CD4-positive, alpha-beta T cell treated with Interleukin-17A for 1 hour (primary cell): ENCODE measurements at regions not wholly inside any gene's neighbourhood (a gene's known extent, or its start where the extent isn't known, plus 50 kb on each side); places are given as distances from the start of the nearest gene placed in this dataset.

Experiments used
- DNase-seq: peaks from one replicate; pipeline ENCODE4 v3.0.0-alpha.2; 2020

DNA sequence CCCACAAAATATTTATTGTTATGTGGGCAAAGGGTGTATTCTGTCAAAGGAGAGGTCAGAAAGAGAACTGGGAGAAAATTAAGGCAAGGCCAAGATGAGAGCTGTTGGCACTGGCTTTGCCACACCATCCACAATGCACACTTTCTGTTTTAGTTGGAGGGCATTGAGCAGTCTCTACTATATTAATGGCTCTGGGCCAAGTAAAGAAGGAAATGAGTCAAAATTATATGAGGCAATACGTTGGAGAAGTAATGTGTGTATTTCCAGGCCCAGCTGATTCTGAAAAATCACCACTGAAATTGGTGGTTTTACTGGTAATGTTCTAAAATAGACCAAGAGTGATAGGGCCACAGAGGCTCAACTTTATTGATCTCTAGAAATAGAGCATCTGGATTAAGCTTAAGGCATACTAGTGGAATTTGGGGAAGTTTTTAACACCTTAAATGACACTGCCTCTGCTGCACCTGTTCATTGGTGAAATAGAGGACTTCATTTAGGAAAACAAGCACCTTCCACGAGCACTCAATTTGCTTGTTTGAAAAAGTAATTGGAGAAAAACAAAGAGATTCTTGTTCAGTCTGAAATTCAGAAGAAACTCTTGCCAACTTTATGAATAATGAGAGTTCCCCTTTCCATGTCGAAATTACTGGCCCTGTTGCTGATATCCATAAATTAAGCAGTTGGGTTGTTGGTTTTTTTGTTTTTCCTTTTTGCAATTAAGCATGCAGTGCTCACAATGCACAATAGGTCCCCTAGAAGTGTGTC is 424.9 kb downstream of the ADGRL2 start:
- no peak for DNase-seq

DNA sequence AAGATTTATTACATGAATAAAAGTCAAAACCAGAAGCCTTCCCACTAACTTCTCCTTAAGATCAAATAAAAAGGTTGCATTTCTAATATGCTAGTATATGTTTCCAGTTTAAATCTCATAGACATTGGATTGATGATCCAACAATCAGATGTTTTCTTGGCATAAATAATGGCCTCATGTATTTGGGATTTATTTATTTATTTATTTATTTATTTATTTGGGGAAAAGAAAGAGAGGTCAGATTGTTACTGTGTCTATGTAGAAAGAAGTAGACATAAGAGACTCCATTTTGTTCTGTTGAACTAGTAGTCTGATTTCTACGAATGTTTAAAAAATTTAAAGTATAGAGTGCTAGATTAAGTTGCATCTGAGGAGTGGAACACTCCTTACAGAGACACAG is 422.4 kb downstream of the ADGRL2 start:
- no peak for DNase-seq

DNA sequence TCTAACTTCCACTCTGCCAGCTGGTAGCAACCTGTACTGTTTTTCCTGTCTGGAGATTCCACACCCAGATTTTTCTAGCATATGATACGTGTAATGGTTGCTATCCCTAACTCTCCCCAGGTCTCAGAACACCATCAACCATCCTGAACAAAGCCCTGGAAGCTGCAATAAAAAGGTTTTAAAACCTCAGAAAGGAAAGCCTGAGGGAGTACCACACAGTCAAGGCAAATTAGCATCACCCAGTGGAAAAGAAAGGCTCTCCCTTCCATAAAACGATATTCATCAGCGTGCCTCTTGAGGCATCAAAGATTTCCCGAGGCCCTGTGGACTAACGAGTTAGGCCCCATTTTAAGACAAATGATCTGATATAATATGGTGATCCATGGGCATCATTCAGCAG is 421.0 kb downstream of the ADGRL2 start:
- no peak for DNase-seq

DNA sequence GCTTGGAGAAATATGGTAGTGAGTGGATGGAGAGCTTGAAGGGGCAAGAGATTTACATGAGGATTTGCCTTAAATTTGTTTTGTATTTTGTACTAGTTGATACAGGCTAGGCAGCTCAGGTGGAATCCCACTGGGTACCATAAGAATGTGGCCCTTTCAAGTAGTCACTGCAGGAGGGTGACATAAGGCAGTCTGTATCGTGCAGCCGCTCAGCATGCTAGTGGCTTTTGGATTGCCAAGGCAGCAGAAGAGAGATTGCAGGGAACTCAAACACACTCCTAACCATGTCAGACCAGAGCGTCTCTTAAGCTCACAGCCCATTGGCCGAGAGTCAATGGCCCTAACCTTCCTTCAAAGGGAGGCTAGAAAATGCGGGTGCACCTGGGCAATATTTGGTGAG is 420.0 kb downstream of the ADGRL2 start:
- DNase-seq = no peak

DNA sequence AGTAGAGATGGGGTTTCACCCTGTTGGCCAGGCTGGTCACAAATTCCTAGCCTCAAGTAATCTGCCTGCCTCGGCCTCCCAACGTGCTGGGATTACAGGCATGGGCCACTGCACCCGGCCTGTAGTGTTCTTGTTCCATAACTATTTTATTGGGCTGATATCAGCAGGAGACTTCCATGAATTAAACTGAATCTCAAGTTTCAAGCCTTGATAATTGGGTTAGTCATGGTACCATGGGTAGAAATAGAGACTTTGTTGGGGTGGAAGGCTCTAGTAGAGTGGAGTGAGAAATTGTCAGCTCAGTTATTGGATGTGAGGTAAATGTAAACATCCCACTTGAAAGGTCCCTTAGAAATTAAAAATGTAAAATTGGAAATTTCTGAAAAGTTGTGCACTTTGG is 419.1 kb downstream of the ADGRL2 start:
- no peak for DNase-seq

DNA sequence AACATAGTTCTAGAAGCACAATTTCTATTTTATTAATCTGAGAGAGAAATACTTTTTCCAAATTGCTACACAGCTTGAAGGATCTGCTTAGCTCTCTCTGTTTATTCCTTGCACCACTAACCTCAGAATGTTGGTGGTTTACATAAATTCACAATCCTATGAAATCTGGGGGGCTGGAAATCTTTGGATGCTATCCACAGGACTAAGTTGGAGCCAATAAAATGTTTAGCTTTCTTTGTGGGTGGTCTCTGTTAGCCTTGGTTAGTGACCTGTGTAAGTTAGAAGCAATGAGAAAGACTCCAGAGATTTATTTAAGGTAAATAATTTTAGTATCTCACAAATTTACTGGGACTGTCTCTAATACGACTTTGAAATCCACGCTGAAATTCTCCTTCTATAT is 418.1 kb downstream of the ADGRL2 start:
- no peak for DNase-seq

DNA sequence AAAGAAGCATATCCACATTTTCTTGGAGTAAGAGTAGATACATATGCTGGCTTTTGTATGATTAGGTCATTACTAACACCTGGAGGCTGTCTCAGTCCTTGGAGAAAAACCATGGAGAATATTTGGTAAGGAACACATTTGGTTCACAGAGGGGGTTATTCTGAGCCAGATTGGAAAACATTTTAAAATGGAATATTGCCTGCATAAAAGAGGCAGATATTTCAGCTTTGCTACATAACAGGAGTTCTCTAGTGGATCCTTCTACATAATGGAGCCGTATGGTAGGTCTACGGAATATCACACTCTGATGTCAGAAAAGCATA is 415.1 kb downstream of the ADGRL2 start:
- no peak for DNase-seq

DNA sequence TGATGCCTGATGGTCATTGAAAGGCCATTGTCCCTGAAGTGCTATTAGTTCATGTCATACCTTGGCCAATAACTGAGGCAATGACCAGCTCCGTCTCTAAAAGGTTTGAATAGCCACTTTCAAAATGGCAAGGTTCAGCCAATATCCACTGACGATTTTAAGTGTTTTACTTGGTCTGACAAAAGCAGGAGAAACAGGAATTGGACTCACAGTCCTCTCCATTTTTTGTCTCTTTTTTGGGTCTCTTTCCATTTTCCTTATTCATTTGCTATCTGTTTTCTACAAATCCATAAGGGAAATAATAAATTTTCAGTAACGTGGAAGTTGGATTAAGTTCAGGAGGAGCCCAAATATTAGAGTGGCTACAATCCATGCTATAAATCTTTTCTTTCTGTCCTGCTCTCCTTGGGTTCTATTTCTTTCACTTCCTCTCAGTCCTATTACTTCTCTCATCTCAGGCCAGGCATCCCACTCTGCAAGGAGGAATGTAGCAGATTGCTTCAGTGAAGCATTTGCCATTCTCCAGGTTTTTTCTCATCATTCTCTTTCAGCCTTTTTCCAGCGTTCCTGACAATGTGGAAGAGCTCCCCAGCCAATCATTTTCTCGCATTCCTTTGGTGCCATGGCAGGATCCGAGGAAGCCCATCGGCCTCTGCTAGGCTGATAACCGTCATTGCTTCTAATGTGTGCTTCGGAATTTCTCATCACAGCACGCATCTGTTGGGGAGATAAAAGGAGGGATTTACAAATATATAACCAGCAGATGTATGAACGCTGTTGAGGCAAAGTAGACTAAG is 414.5 kb downstream of the ADGRL2 start:
- no peak for DNase-seq

DNA sequence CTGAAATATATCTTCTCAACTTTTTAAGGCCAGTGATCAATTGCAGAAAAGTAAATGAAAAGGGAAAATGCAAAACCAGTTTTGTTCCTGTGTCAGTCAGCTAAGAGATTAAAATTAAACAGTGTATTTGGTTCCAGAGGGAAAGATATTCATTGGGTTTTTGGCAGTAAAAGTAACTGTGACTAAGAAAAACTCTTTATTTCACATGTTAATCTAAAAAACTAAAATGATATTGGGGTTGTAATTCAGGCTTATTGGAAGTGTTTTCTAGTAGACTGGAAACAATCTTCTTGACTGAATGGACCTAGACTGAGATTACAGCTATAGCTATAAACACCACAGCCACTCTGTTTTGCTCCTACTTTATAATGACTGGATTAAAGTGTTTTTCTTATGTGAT is 413.9 kb downstream of the ADGRL2 start:
- DNase-seq = no peak

DNA sequence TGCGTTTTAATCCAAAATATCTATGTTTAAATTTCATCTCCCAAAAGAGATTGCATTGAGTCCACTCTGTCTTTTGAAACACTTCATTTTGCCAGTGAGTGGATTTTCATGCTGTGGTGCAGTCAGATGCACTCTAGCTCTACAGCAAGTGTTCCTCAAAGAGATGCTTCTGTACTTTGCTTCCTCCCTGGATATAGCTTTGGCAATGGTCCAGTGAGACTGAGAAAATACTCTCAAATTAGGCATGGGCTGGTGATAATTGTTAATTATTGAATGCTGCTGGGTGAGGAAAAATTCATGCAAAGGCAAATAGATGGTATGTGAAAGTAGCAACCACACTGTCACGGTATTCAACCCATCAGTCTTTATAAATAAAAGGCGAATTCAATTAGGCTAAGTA is 396.9 kb downstream of the ADGRL2 start:
- DNase-seq = no peak

DNA sequence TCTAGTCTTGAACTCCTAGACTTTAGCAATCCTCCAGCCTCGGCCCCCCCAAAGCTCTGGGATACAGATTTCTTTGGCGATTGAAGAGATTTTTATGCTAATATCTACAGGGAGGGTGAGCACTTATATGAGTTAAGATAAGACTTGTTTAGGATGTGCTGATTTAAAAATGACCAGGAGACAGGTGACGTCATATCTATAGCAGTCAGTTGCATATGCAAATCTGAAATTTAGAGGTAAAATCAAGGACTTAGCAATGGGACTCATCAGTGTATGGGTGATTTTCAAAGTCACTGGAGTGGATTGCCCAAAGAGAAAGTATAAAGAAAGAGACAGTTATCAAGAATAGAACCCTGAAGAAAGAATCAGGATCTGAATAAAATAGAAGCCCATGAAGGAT is 394.5 kb downstream of the ADGRL2 start:
- DNase-seq = no peak

DNA sequence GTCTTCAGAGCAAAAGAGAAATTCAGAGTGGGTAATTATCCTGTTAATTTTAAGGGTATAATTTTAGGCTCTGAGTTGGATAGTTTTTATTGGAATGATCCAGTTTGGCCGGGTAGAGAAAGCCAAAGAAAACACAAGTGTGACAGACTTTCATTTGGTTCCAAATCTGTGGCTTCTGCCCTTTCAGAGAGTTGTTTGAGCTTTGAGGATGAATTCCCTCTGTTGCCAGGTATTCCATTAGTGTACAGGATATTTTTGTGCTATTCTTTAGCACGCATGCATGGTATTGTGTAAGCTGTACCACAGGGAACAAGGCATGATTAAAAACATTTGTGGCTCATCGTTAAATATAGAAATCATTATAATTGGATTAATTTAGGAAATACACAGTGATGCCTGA is 384.4 kb downstream of the ADGRL2 start:
- DNase-seq = no peak

DNA sequence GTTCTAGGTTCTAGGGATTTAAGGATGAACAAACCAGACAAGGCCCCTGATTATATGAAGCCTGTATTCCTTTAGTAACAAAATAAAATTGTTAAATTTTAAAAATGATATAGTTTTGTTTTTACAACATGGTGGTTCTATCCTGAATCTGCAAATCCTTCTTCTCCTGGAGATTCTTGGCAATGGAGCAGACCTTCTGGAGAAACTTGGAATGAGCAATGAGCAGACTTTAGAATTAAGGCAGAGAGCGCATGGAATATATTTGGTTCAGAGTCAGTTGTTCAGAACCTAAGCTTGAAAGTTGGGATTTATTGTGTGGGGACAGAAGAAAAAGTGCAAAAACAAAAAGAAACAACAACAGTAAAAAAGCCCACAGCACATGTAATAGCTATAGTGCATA is 381.1 kb downstream of the ADGRL2 start:
- DNase-seq = no peak

DNA sequence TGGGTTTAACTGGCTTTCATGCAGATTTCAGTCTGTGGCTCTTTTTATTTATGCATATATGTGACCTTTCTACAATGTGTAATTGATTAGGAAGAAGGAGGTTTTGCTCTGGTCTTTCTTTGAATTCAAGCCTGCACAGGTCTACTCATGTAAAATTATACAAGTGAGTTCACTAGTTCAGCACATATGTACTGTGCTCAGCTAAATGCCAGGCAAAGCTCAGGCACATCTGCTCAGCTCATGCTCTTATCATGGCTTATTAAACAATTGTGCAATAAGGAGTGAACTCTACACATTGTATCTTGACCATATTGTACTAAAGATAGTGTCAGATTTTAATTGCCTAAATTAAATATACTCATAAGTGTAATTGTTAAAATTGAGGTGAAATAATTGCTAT is 378.4 kb downstream of the ADGRL2 start:
- no peak for DNase-seq

DNA sequence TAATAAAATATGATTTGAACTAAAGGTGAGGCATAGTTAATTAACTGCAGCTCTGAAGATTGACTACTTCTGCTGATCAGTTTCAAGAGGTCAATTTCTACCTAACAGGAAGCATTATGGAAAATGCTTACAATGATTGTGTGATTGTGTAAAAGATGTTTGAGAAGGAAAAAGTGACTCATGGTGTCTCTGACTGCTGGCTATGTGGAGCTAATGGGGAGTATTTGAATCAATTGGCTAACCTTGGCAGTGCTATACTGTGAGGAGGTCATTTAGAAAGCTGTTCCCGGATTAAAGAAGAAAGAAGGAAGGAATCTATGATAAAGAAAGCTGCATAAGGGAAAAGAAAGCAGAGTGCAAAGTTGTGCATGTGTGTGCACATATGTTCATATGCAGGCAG is 376.5 kb downstream of the ADGRL2 start:
- DNase-seq = no peak

DNA sequence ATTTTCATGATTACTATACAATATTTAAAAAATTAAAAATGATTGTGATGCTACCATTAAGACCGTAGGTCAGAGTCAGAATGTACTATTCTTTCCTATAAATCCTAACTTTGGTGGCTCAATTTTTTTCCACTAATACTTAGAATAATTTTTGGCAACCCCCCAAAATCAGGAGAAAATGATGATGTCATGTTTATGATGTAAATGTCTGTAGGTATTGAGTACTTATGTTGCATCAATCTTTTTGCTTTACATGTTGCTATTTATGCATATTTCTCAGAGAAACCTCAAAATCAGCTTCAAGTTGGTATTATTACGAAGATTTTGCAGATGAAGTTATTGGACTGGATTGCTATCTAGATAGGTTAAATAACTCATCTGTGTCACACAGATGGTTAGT is 371.2 kb downstream of the ADGRL2 start:
- no peak for DNase-seq

DNA sequence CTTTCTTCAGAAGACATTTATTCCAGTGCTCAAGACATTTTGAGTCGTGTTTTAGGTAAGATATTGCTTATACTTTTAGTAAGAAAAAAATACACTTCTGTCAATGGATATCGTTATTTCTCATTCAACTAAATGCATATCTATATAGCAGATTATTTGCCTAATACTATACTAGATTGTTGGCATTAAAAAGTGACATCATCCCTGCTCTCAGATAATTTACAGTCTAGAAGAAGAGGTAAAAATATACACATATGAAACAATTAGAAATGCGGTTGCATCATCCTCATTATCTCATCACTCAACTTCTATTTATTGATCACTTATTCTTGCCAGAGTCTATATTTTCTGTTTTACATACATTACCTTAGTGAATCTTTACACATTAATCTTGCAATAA is 367.7 kb downstream of the ADGRL2 start:
- no peak for DNase-seq

DNA sequence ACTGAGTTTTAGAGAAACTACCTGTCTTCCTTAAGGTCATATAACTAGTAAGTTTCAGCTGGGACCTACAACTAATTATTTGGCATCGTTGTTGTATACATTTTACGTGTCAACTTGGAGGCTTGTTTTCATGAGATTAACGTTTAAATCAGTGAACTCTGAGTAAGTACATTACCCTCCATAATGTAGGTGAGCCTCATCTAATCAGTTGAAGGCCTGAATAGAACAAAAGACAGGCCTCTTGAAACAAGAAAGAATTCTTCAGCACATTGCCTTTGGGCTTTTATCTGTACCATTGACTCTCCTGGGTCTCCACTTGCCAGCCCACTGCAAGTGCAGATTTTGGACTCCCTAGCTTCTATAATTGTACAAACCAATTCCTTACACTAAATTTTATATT is 364.6 kb downstream of the ADGRL2 start:
- no peak for DNase-seq

DNA sequence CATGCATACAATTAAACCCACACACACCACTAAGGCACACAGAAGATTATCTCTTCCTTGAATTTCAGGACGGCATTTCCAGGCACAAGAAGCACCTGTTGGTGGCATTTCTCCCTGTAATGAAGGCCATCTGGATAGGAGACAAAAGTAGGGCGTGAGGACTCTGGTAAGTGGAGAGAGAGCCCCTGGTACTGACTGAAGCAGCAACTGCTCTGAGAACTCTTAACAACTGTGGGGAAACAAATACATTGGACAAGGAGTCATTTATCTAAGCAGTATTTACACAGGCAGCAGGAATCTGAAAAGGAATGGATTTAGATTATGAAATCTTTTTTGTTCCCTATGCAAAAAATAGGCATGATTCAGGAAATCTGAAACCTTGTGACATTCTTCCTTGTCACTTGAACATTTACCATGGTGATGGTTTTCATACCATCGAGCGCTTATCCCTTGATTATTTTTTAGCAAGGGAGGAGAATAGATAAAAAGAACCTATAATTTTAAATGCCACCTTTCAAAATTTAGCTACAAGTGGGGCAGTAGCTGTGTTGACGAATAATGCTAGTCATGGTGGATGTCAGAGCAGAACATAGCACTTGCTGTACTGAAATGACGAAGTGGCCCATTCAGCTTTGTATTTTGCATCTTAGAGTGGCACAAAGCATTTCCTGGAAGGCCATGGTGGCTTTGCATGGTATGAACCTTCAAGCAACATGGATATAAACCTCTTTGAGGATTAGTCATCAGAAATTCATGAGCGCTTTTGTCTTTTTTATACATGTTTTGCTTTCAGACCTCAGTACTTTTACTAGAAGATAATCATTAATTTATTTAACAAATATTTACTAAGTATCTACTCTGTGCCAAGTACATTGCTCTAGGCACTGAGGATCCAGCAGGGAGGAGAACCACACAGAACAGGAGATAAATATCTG is 362.0 kb downstream of the ADGRL2 start:
- DNase-seq = no peak

DNA sequence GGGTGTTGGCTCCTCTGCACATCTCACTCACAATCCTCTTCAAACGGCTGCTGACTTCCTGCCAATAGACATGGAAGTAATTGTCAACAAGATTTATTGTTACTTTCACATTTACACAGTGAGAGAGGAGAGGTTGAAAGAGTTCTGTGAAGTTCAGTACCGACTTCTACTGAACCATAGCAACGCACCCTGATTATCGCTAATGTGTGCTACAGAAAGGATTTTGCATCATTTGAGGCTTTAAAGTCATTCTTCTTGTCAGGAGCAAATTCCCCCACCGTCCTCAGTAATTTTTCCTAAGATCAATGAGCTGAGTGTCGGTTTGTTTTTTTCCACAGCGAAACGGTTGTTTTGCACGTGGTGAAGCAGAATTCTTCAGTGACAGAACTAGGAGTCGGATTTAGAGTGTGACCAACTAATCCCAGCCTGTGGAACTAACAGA is 361.0 kb downstream of the ADGRL2 start:
- no peak for DNase-seq

DNA sequence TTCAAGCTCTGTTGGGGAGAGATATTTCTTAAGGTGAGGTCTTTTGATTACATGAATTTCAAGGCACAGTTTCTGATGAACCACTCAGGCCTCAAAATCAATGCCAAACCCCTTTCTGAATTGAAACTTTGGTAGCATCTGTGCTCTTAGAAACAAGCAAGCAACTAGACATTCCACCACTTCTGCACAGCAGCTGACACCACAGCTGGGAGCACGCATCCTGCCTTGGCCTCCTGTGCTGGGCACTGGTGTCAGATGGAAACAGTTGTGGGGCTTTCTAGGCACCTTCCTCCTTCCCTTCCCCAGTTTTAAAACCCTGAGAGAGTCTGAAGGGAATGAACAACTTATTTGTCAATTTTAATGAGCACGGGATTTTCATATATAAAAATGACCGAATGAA is 360.2 kb downstream of the ADGRL2 start:
- DNase-seq = no peak

DNA sequence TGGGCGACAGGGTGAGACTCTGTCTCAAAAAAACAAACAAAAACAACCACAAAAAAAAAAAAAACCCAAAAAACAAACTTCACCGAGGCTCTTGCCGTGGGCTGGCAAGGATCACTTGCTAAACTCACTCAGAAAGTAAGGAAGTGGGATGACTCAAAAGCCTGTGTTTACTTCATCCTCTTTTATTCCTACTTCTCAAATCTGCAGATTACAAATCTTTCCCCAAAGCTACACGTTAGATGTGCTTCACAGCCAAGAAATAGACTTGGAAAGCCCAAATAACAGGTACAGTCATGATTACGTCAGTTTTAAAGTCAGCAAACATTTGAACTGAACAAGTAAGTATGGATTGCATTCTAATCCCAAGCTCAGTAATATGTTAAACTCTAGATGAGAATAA is 359.3 kb downstream of the ADGRL2 start:
- no peak for DNase-seq

DNA sequence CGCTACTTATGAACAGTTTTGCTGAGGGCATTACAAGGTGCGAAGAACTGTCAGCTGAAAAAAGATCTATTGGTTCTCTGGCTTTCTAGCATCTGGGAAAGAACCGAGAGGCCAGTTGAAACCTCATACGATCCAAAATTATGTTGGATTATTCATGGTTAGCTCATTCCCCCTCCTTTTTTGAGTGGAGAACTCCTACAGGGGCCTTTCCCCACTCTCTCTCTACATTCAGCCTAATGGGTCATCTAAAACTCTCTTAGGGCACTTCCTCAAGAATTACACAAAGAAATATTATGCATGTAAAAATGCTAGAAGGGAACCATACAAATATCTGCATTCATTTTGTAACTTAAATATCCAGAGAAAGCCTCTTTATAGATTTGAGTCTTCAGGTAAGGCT is 358.2 kb downstream of the ADGRL2 start:
- DNase-seq = no peak
